Suppressor macrophage (primary cell): ENCODE measurements at regions not wholly inside any gene's neighbourhood (a gene's known extent, or its start where the extent isn't known, plus 50 kb on each side); places are given as distances from the start of the nearest gene placed in this dataset.
"Not testable (repeated sequence)": the region's sequence is repeated elsewhere in the genome, so short reads cannot be mapped to it uniquely, and the experiment has no call there.

Experiments
- DNase-seq, 4 experiments: peaks; one replicate each; pipeline ENCODE4 v3.0.0-alpha.2; 2020 to 2022

DNA sequence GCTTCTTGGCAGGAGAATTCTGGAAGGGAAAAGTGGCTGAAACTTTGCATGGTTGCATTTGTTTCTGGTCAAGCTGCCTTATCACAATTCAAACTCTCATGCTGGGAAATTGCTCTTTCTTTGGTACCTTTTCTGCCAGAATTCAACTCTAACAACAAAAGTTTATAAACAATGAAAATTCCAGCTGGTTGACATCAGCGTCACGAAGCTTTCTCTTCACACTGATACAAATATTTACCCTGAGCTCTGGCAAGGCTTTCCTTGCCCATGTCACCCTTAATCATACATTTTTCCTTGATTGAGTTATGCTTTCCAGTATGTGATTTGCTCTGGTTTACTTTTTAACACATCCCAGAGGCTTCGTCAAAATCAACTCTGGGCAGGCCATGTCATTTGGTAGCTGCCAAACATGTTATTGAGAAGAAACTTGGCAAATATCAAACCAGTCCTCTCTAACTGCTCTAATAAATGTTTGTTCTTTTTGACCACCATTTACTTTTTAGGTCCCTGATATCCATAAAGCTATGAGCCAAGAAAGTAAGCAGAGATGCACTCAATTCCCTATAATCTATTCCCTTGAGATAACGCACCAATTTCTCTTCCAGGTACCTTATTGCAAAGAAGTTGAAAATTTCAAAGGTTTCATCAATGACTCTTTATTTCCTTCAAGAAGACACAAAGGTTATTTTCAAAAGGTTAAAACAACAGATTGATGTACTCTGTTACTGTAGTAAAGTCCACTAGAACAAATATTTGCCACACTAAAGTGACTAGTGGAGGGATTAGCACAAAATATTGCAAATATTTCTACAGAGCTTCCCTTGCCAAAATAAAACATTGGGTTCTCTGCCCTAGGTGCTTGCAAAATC, 1241.1 kb upstream of the ZEB2 start:
- DNase-seq, result no peak

DNA sequence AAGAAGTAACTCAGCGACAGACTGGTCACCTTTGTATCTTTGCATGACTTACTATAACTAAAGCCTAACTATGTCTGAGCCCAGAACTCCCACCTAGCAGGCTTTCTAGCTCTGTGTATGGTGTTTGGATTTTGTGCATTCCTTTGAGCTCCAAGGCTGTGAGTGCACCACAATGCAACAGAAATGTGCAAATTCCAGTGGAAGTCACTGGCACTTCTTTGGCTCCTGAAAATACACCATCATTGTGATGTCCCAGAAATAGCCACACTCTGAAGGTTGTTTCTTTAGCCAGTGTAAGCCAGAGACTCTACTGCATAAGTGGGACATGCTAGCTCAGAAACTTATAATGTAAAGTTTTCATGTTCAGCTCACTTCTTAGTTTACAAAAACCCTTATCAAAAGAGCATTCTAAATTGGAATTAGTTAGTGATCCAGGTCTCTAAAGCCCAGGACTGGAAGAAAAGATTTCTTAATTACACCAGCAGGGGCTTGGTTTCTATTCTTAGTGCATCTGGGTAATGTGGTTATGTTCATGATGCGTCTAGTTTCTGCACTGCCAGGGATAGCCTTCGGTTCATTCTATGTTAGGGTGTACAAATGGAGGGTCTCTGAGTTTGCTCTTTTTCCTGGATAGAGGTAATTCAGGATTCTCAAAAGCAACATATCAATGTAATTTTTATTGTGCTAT, 1239.5 kb upstream of the ZEB2 start:
- DNase-seq, result no peak

GRCh38 chr2:145757503-145758246, 1237.8 kb upstream of the ZEB2 start:
- DNase-seq, result peak in 2 of 4 experiments; percentile 50 to 54

DNA sequence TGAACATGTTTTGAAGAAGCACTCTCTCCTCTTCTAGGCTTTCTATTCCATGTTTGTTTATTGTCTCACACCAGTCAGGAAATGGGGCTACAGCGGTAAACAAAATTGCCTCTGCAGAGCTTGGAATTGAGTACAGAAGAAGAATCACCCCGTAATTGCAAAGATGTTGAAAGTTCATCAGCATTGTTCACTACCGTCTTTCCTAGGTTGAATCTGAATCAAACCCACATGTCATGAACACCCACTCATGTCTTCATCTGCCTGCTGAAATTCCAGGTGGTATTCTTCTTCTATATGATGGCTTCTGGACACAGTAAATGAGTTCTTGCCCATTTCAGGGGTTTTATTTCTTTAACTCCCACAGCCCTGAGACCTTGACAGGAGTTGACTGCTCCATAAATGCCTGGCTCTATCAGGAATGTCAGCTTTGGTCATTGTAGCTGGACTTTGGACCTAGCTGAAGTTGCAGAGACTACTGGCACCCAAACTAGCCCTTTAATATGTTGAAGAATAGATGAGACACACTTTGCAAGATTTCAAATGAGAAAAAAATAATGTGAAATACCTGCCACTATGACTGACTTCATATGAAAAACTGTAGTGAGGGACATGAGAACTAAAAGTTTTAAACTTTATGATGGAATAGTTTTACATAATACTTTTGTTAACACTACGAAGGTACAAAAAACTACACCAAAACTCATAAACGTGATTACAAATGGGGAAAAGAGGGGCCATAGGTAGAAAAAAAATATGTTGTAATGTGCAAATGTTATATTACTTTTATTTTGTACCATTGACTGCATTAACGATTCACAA, 1235.3 kb upstream of the ZEB2 start:
- DNase-seq, result no peak

DNA sequence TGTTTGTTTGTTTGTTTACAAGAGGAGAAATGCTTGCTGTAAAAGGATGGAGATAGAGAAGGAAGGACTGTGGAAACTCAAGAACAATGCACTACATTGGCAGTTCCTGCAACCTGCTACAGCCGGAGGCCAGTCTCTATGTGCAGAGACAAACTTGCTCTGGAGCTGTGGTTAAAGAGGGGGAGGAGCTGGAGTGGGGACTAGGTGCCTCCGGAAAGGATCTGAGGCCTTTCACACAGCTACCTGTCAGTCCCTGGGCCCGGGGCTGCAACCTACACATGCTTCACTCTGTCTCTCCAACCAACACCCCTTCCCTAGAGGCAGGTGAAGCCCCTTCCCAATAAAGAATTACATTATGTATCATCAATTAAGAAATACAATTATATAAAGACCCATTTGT, 1234.0 kb upstream of the ZEB2 start:
- no peak for DNase-seq

DNA sequence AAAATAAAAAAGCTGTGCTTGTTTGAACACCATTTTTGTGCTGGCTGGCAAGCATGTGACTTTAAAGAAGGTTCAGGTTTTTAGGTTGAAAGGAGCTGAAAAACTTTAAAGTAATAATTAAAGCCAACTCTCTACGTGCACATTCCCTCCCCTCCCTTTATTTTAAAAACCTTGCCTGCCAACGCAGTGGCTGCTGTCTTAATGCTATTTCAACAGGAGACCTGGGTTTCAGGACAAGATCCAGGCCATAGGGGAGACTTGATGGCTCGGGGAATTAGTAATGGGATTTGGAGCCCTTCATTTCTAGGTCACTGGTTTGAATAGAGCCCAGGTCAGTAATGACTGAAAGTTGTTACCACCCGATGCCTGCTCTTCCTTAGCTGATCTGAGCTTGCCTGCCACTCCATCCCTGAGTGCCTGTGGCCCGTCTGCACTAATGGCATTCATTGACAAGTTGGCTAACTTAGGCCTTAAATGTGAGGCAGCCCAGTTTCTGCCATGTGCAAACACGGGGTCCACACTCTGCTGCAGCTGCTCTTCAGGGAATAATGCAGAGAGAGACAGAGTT, 1233.2 kb upstream of the ZEB2 start:
- no peak for DNase-seq

DNA sequence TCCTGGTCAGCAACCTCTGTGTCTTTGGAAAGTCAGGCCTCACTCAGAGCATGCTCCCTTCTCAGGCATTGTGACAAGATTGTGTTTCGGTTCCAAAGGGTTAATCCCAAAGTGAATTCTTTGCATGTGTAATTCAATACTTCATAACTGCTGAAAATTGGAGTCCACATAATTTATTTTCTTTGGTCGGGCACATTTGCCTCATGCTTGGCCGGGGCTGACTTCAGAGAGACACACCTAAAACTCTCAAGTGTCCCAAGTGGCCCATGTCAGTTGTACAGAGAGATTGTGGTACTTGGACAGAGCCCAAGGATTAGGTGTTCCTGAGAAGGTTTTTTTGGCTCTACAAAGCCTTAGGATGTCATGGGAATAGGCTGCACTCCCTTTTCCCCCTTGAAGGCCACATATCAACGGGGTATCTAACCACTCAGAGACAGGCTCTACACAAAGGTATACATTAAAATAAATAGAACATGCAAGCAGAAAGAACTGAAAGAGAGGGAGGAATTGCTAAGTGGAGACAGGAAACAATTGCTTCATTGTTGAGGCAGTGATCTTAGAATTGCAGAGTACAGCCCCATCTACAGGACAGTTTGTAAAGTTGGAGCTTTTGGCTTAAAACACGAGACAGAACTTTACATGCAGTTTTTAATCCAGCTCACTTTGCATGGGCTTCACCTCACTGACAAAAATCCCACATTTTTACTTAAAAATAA, 1232.3 kb upstream of the ZEB2 start:
- peak; percentile 60 to 87 (median 71) for DNase-seq

GRCh38 chr2:145751629-145752028, 1231.7 kb upstream of the ZEB2 start:
- peak; percentile 81 to 95 (median 90) for DNase-seq

- DNase-seq, result peak in 3 of 4 experiments; percentile 13 to 33 (median 17)
These were observed 1231.2 kb upstream of the ZEB2 start for GRCh38 chr2:145751155-145751554.

- DNase-seq, result peak in 3 of 4 experiments; percentile 53 to 72 (median 54)
These were observed 1230.7 kb upstream of the ZEB2 start for GRCh38 chr2:145750612-145751011.

DNA sequence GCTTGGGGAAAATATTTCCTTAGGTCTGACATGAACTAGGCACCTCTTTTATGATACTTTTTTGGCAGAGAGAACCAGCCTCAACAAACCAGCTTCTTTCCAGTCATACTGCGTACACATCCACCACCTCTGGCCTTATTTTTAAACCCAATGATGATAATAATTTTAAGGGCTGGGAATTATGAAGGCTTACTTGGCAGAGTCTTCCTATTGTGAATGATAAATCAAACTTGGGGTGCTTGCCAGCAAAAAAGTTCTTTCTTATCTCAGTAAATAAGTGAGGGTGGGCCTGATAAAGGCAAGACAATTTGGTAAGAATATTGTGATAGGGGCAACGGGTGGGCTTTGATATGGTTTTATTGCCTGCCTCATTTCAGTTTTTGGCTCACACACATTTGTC, 1230.2 kb upstream of the ZEB2 start:
- DNase-seq, result no peak

DNA sequence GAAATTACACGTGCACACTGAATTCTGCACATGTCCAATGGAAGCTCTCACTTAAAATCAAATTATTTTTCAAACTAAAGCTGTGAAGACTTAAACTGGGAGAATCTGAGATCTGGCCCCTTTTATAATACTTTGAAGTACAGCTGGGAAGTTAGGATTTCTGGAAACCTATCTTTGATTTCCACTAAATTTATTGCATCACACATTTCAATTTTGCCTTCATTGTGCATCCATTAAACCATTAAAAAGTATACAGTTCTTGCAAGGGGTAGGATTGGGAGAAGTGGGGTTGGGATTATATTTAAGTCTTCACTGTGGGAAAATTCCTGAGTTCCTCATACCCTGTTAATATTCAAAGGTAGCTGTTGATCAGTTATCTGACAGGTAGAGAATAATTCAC, 1229.6 kb upstream of the ZEB2 start:
- no peak for DNase-seq

- DNase-seq, result no peak
These were observed 1229.0 kb upstream of the ZEB2 start for GRCh38 chr2:145748927-145749326.

DNA sequence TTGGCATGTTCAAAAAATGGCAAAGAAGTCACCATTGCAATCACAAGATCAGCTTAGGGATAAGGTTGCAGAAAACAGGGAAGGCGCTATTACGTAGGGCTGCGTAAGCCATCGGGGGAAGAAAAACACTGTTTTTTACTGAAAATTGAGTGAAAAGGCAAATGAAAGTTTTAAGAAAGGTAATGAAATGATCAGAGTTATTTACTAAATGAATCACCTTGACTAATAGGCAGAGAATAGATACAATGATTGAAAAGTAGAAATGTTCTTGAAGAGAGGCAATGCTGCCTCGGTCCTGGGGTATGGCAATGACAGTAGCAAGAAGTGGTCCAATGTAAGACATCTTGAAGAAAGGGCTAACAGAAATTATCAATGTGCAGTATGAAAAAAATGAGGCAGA, 1227.8 kb upstream of the ZEB2 start:
- DNase-seq, result no peak

GRCh38 chr2:145745387-145745721, 1225.4 kb upstream of the ZEB2 start:
- not testable (repeated sequence) for DNase-seq

- DNase-seq, result peak in 3 of 4 experiments; percentile 29 to 63 (median 54)
These were observed 1224.8 kb upstream of the ZEB2 start for GRCh38 chr2:145744541-145745386.

- DNase-seq, result peak; percentile 52 to 88 (median 74)
These were observed 1223.1 kb upstream of the ZEB2 start for GRCh38 chr2:145743011-145743410.

DNA sequence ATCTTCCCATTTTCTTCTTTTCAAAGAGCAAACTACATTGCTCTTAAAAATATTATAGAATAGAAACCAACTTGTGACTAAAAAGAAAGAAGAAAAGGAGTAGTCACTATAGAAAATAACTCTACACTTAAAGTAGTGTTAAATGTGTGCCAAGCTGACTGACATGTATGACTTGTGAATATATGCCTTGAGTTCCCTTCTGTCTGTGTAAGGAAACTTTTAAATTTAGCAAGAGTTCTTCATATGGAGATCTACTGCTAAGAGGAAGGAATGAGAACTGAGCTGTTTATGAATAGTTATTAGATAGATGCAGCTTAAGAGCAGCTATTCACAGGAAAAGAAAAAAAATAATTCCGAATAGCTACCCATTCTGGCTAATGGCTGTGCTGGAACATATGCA, 1221.7 kb upstream of the ZEB2 start:
- DNase-seq, result peak in 2 of 4 experiments; percentile 43 to 61

GRCh38 chr2:145741181-145741580, 1221.3 kb upstream of the ZEB2 start:
- no peak for DNase-seq

- DNase-seq, result peak; percentile 15 to 67 (median 32)
These were observed 1220.4 kb upstream of the ZEB2 start for GRCh38 chr2:145740302-145740701.
